GM18868 (cell line): ENCODE measurements at regions not wholly inside any gene's neighbourhood (a gene's known extent, or its start where the extent isn't known, plus 50 kb on each side); places are given as distances from the start of the nearest gene placed in this dataset.

ENCODE experiments used
- ATAC-seq: cut with Tn5 transposase; IDR thresholded peaks from one replicate; pipeline ENCODE4 v1.9.1; 2021; ENCODE audit warnings: mild to moderate bottlenecking, moderate library complexity; ENCODE audit not compliant: unreplicated experiment

DNA sequence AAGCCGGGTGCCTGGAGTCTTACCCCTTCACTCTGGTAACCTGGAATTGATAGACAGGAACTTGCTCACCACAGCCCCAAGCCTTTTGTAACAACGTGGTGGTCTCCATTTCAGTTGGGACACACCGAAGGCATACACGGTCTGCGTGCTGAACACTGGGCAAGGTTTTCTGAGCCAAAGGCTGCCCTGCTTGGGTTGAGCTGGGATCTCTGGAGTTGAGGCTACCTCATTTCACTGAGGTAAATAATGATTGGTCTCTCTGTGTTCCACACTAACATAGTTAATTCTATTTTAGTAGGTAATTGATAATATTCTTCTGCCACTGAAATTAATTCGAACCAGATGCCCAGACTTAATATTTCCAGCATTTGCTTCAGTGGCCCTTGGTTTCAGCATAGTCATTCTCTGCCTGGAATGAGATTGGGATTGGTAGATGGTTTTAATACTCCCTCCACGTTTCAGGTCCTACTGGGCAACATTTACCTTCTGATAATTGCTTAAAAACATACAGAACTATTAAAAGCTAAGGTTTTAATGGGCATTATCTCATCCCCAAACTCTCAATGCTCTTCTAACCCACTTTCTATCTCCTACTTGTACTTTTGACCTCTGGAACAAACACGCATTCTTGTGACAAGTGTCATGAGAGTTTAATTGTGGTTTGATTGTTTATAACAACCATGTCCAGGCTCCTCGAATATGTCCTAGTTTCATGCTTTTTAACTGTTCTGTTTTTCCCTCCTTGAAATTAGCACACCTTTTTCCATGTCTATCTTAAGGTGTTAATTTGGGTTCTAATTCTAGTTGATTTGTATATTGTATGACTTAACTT lies 202.3 kb upstream of the KLF6 start:
- ATAC-seq: no peak

DNA sequence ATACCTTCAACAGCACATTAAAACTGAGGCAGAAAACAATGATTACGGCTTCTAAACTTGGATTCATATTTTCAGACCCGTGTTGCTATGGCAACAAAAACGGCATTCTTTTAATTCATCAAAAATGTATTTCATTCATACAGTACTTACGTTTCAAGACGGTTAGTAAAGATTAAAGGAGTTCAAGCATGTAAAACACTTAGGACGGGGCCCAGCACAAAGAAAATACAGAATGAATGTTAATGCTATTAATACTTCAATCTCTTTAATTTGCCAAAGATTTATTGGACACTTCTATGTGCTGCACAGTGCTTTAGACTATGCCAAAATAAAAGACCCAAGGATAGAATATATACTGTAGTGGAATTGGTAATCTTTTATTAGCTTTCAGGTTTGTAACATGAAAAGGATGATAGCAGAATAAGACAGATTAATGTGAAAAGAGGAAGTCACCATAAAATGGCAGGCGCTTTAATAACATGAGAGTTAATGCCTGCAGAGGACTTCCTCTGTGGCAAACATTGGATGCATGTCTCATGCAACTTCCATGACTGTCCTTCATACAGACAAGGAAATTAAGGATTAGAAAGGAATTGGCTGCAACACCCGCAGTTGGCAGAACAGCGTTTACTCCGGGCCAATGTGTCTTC lies 201.6 kb upstream of the KLF6 start:
- no peak for ATAC-seq

DNA sequence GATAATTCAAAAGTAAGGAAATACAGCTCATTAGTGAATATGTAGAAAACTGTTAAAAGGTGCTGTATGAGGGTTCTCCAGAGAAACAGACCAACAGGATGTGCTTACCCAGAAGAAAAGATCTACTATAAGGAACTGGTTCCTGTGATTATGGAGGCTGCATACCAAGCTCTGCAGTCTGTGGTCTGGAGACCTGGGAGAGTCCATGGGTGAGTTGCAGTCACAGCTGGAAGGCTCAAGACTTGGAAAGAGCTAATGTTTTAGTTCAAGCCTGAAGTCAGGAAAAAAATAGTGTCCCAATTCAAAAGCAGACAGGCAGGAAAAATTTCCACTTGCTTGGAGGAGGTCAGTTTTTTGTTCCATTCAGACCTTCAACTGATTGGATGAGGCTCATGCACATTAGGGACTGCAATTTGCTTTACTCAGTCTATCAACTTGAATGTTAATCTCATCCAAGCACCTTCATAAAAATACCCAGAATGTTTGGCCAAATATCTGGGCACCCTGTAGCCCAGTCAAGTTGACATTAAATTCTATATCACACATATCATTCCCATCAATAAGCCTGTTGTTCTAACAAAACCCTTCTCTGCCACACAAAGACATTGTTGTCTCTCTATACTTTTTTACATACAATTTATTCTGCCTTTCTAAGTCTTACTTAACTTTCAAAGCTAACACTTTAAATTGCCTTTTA lies 197.9 kb upstream of the KLF6 start:
- no peak for ATAC-seq

DNA sequence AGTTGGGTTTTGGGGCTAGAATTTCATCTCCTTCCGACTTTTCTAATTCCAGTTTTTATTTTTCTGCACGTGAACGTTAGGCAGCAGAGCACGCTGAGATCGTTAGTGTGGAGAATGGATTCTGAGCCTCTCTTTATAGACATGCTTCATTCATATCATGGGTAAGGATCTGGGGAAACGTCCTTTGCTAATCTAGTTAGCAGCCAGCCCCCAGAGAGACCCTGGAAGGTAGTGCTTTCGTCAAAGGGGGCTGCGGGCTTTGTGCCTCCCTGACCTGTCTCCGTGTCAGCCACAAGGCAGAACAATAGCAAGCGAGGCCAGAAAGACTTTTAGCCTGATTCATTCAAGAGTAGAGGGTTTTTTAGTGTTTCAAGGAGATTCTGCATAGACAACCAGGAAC lies 196.3 kb upstream of the KLF6 start:
- ATAC-seq: no peak

DNA sequence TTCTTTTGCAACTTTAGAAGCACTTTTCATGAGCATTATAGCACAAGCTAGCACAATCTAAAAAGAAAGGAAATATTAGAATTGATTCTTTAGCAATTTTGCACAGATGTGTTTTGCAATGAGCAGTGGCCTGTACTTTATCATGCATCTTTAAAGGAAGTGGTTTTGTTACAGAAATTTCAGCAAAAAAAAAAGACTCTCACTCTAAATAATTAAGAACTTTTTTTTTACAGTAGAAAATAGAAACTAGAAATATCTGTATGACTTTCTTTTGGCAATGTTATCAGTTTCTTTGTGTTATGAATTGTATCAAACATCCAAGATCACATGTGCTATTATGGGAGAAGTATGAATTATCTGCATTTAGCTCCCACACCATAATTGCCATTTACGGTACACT lies 195.7 kb upstream of the KLF6 start:
- no peak for ATAC-seq

DNA sequence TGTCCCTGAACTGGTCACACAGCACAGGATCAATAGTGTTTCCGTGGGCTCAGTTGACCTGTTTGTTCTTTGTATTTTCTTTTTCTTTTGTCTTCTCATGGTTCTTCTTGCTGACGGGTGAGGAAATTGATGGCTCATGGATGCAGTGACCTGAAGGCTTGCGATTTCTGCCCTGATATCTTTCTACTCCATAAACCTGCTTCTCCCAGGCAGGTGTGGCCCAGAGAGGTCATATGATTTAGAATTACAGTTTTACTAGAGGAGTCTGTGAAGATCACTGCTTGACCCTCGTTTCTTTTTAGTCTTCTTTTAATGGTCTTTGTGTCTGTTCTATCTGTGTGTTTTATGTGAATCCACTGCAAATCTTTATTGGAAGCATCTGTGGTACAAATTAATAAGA lies 195.1 kb upstream of the KLF6 start:
- no peak for ATAC-seq

DNA sequence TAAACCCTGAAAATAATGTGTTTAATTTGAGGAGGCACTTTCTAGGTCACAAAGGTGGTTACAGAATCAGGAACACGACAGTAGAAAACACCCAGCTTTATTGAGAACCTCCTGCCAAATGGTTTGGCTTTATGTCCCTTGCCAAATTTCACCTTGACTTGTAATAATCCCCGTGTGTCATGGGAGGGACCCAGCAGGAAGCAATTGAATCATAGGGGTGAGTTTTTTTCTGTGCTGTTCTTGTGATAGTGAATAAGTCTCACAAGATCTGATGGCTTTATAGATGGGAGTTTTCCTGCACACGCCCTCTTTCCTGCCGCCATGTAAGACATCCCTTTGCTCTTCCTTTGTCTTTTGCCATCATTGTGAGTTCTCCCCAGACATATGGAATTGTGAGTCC lies 193.8 kb upstream of the KLF6 start:
- ATAC-seq: no peak

DNA sequence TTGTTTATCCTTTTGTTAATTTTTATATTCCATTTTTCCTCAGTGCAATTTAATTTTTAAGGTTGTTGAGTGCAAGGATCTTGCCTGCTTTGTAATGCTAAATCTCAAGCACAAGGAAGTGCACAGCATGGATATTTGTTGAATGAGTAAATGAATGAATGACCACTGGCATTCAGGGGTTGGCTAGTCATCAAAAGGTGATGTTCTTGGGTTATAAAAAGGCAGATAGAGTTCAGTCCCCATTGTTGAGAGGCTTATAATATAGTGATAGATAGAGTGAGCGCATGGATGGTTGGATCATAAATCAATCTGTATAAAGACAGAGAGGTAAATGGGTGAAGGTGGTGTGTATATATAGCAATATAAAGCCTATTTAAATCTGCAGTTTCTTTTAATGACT lies 193.2 kb upstream of the KLF6 start:
- no peak for ATAC-seq

DNA sequence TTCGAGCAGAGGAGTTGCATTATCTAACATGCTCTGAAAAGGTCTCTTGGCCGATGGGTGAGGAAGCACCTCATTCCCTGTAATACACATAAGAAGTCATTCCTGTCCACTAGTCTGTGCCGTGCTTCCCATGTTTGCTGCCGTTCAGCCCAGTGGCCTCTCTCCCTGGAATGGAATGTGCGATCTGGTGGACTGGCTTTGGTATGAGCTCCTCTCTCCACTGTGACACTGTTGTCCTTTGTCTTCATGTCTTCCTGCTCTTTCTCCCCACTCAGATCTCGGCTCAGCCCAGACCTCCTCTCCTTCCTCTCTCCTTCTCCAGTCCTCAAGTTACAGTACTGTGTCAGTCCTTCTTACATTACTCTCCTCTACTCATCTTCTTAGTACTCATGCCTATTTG lies 192.8 kb upstream of the KLF6 start:
- no peak for ATAC-seq

DNA sequence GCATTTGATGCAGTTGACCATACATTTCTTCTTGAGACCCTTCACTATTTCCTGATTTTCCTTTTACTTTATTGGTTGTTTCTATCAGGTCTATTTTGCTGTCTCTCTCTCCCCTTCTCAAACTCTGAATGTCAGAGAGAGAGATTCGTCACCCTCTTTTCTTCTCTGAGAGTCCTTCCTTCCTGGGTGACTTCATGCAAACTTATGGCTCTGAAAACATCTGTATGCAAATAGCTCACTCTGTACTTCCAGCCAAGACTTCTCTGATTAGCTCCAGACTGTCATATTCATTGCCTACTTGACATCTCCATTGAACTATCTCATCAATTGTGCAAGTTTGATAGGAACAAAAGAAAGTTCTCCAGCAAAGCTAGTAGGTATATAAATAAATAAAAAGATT lies 191.7 kb upstream of the KLF6 start:
- no peak for ATAC-seq

DNA sequence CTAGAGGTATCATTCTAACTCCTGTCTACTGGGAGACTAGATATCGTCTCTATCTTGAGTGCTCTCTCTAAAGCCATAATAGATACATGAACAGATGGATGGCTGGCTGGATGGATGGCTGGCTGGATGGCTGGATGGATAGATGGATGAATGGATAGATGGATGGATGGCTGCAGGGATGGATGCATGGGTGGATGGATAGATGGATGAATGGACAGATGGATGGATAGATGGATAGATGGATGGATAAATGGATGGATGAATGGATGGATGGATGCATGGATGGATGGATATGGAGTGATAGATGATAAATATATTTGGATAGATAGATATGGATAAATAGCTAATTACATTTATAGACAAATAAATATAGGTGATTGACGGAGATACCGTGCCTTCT lies 191.2 kb upstream of the KLF6 start:
- ATAC-seq: no peak

DNA sequence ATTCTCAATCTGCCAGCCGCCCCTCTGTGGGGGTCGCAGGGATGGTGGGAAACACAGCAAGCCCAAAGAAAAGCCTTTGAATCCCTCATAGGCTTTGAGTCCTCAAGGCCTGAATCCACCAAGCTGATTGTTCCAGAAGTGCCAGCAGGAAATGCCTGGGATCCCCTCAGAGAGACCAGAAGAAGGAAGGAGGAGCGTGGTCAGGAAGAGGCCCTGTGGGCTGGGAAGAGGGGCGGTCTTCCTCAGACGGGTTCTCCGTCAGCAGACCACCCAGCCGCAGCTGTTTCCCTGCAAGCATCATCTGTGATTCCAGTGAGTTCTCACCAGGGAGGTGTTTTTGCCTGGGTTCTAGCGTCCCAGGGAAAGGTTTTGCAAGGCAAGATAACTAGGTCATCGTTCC lies 190.0 kb upstream of the KLF6 start:
- no peak for ATAC-seq

DNA sequence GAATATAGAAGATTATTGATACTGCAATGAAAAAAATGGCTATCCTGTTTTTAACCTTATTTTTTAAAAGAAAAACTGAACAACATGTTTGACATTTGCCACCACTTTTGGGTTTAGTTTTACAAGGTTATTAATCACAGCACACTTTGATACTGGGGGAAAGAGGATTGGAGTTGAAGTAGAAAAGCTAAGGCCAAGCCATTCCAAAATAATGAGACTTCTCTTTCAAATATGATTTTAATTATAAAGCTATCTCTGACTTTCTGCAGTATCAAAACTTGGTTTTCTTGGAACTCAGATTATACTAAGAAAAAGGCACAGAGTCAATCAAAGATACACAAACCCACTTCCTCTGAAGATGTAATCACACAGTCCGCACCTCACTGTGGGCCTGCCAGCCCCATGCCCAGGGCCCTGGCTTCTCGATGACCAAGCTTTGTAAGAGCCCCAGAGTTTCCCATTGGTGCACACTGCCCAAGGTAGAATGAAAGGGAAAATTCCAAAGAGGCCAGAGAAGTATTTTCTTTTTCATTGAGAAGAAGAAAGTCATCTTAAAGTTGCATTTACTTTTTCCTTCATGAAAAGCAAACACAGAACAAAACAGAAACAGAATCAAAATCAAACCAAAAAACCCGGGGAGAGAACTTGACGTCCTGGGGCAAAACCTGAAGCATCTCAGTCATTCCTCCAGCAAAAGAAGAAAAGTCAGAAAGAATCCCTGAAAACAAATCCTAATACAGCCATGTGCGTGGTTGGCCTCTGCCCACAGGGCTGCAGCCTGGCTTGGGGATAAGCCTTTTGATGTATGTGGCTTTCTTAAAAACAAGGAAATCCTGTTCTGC lies 187.7 kb upstream of the KLF6 start:
- ATAC-seq: no peak

DNA sequence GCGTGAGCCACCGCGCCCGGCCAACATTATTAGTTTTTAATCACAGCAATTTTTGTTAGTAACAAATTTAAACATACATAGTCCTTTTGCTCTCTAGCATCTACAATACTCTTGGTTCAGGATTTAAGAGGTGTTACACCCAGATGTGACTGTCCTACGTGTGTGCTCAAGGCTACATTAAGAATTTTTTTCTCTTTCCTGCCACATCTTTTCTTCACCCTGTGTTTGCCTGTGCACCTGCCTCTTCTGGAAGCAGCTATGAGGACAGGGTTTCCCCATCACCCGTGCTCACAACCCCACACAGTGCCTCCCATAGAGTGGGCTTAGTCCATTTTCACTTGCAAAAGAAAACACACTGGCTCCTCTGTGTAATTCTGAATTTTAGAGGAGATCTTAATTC lies 186.7 kb upstream of the KLF6 start:
- no peak for ATAC-seq

DNA sequence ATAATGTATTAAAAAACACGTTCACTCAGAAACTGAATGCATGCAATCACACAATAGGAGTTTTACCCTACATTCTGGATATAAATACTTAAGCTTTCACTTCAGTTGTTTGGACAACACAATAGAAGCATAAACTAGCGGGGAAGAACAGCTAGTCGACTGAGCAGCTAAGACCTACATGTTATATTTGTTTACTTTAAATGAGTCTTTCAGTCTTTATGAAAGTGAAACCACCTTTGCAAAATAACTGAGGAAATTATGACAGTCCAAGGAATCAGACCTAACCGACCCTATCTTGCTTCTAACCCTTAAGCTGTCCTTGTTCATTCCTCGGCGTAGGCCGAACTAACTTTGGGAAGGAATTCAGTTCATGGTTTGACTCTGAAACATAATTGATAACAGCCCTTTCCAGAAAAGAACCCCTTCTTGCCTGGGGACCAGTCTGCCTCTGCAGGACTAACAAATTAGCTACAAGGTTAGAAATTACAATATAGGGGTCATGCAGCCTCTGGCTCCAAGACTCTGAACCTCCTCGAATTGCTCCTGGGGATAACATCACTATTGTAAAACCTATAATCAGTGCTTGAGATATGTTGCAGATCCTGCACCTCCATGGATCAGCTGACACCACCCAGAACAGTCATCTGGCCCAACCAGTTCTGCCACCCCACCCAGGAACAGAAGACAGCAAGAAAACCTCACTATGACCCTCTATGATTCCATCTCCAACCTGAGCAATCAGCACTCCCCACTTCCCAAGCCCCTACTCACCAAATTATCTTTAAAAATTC lies 185.1 kb upstream of the KLF6 start:
- no peak for ATAC-seq

DNA sequence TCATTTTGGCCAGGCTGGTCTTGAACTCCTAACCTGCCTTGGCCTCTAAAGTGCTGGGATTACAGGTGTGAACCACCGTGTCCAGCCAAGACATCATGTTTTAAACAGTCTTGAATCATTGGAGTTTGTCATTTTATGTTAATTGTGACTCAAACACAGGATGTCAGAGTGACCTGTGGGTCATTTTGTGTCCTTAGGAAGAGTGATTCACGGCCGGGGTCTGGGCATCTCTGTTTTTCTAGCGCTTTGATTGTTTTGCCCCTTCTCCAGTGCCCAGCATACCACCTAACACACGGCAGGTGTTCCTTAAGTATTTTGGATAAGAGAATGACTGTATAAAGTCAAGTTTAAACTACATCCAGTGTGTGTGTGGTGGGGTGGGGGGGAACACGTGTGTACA lies 183.7 kb upstream of the KLF6 start:
- ATAC-seq: no peak

DNA sequence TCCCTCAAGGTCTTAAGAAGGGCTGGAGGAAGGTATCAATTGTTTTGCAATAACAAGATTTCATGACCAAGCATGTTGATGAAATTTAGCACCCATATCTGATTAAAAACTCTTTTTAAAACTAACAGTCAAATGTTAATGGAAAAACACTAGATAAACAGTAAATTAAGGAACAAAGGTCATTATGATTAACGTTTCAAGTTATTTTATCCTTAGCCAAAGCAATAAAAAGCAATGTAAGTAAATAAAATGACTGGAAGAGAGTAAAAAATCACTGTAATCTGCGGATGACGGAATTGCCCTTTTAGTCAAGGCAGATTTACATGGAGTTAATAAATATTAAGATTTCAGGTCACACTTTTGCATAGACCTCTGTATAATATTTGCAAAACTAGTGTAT lies 179.5 kb upstream of the KLF6 start:
- ATAC-seq: no peak

DNA sequence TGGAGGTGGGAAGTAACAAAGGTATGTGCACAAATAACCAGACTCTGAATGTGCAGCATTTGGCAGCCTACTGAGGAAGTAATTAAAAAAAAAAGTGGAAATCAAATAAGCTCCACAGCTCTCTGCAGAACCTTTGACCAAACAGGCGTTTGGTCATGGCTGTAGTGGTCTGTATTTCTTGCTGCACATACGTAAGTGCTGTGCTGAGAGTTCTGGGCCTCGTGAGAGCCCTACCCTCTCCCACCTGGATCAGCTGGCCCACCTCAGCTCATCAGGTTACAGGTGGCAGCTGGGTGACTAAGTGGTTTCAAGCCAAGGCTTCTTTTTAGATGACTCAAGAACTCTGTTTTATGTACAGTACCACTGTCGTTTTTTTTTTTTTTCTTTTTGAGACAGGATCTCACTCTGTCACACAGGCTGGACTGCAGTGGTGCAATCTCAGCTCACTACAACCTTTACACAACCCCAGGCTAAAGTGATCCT lies 178.2 kb upstream of the KLF6 start:
- ATAC-seq: no peak

DNA sequence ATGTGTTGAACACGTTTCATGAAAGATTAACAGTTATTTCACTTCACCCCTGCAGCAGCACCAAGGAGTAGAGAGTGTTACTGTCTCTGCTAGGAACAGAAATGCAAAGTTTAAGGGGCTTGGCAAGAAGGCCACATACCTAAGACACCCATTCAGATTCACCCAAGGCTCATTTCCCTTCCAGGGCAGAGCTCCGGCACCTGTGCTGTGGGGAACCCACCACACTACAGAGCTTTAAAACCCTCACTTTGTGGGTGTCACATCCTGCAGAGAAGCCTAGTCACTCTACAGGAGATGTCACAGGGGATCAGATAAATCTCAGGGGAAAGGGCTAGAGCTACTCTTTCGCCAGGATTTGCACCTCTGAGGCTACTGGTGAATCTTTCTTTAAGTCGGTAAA lies 176.1 kb upstream of the KLF6 start:
- peak; percentile 68 for ATAC-seq

DNA sequence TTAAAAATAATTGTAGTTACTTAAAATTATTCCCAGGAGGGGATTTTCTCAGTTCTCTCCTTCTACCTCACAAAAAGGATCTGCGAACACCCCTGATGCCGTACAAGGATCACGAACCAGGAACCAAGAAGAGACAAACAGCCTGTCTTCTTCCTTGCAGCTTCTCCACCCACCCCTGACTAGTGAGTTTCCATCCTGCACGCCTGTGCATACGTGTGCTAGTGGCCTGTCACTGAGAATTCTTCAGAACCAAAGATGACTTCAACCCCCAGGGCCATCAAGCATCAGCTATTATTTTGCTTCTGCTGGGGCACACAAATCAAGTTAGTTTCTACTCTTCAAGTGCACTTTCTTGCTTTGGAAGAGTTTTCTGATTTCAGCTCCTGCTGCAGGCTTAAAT lies 175.5 kb upstream of the KLF6 start:
- ATAC-seq: no peak
